ENCODE measurements at regions not wholly inside any gene's neighbourhood (a gene's known extent, or its start where the extent isn't known, plus 50 kb on each side); places are given as distances from the start of the nearest gene placed in this dataset.

- no peak for DNase-seq
Observed at GRCh38 chr11:11135820-11136476, 217.1 kb downstream of the CSNK2A3 start.

- DNase-seq: no peak
Observed at GRCh38 chr11:11129118-11129517, 223.9 kb downstream of the CSNK2A3 start.

DNA sequence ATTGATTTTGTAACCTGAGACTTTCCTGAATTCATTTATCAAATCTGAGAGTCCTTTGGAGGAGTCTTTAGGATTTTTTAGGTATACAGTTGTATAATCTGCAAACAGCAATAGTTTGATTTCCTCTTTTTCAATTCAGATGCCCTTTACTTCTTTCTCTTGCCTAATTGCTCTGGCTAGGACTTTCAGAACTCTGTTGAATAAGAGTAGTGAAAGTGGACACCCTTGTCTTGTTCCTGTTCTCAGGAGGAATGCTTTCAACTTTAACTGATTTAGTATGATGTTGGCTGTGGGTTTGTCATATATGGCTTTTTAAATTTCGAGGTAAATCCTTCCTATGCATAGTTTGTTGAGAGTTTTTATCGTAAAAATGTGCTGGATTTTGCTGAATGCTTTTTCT, 227.4 kb downstream of the CSNK2A3 start:
- DNase-seq: no peak

DNA sequence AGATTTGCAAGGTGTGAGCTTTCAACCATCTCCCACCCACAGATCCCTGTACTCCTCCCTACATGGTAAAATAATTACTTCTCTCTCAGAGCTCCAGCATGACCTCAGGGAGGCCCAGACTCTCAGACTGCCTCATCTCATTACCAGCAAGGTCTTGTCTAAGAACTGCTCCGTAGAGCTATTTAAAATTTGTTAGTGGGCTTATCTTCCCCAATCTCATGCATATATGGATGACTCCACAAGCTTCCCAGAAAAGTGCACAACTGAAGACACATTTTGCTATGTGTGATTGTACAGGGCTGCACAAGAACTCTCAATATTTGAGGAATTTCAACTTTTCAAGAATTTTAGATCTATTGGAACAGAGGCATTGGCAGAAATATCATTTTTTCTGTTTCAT, 230.3 kb downstream of the CSNK2A3 start:
- no peak for DNase-seq

- no peak for DNase-seq
Observed at GRCh38 chr11:11119917-11120316, 233.1 kb downstream of the CSNK2A3 start.

DNA sequence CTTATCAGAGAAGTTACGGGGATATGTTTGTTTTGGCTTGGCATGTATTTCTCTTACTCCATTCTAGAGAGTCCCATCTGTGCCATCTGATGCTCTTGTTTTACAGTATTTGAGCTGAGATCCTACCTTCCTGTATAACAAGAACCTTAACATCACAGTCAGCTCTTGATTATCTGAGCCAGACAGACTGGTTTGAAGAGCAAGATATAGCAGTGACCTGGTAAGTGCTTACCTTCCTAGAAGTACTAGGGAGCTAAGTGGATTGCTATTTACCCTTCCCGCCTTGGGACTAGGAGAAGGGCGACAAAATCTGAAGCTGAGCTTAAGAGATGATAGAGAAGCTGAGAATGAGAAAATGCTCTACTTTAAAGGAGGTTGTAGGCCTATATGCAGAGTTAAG, 235.3 kb downstream of the CSNK2A3 start:
- no peak for DNase-seq

GRCh38 chr11:11115475-11115874, 237.6 kb downstream of the CSNK2A3 start:
- no peak for DNase-seq

- DNase-seq: no peak
Observed at GRCh38 chr11:11113626-11114025, 239.4 kb downstream of the CSNK2A3 start.

- no peak for DNase-seq
Observed at GRCh38 chr11:11108026-11108425, 245.0 kb downstream of the CSNK2A3 start.

- DNase-seq: no peak
Observed at GRCh38 chr11:11107076-11107723, 245.8 kb downstream of the CSNK2A3 start.

DNA sequence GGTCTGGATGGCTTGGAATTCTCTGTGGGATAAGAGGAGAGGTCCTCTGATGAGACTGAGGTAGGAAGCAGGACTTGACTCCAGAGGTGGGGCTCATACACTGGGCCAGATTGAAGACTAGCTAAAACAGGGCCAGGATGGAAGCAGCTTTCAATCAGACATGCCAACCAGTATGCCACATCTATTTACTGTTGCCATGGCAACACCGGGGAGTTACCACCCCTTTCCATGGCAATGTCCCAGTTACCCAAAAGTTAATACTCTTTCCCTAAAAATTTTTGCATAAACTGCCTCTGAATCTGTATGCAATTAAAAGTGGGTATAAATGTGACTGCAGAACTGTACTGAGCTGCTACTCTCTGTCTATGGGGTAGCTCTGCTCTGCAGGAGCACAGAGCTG, 247.5 kb upstream of the ZBED5 start:
- no peak for DNase-seq

DNA sequence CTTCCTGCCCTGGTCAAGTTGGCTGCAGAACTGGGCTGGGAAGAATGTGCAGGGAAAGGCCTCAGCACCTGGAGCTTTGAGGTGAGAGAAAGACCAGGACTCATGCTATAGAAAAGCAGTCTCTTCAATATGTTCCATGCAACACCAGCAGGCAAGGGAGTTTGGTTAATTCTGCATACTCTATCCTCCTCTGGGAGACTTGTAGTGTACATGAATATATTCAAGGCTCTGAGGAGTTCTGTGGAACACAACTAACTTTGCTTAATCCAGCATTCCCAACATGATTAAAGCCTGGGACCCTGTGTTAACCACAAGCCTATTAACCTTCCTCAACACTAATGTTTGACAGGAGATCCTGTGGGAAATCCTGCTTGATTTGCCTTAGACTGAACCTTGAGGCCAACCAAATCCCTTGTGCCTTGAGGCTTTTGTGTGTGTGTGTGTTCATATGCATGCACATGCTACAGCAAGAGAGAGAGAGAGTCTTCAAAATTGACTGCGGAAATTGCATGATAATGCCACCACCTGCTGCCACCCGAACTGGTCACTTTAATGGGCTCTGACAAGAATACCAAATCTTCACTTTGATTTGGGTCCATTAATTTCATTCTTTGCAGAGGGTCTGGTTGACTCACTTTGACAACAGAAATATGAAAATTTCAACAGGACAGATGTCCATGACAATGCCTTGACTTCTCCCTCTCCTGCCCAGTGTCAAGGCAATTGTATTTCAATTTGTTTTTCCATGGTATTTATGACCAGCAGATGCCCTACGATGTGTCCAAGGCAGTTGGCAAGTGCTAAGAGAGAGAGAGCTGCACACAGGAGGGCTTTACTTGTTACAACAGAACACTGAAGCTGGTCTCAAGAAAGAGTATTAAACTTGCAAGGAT, 238.2 kb upstream of the ZBED5 start:
- no peak for DNase-seq

DNA sequence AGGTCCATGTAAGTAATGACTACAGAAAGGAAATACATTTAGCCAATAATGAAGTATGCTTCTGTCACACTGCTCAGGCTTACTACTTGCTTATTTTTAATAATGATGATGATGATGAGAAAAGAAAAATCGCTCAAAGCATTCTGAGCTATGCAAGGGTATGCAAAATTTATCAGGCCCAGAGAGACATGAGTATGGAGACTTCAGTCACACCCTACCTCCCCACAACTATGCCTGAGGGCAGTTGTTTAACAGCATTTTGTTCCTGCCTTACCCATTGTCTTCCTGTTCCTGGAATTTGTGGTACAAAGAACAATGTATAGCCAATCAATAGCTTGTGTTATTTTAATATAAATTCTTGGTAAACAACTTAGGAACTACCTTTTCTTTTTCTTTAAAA, 232.6 kb upstream of the ZBED5 start:
- no peak for DNase-seq

DNA sequence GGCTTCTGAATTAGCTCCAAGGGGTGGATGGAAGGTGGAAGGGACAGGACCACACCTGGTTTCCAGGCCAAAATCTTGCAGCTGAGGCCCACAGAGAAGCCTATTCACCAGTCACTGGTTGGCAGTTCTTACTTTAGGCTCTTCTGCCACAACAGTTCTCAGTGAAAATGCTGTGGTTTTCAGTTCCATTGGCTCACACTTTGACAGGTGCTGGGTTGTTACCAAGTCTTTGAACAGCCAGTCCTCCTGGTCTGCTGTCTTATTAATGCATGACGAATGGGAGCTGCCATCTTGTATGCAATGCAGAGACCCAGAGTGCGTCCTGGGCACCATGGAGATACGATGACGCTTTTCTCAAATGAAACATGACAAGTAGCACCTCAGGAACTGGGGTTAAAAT, 232.0 kb upstream of the ZBED5 start:
- no peak for DNase-seq

- DNase-seq: no peak
Observed at GRCh38 chr11:11086979-11087378, 229.1 kb upstream of the ZBED5 start.

DNA sequence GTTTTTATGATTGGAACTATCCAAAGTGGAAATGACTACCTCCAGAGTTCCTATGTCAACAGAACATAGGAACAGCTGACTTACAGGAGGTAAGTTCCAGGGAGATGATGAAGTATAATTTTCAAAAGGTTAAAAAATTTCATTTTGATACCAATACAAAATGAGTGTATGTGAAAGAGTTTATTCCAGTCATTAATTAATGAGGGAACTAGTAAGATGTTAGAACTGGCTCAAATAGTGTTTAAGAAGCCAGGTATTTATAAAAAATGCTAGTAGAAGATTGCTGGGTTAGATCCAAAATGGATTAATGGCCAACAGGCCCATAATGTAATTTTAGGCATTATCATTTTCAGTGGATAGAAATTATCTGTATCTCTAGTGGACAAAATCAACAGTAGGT, 227.7 kb upstream of the ZBED5 start:
- DNase-seq: no peak

GRCh38 chr11:11084337-11084736, 226.5 kb upstream of the ZBED5 start:
- no peak for DNase-seq

GRCh38 chr11:11083441-11083840, 225.6 kb upstream of the ZBED5 start:
- DNase-seq: no peak

DNA sequence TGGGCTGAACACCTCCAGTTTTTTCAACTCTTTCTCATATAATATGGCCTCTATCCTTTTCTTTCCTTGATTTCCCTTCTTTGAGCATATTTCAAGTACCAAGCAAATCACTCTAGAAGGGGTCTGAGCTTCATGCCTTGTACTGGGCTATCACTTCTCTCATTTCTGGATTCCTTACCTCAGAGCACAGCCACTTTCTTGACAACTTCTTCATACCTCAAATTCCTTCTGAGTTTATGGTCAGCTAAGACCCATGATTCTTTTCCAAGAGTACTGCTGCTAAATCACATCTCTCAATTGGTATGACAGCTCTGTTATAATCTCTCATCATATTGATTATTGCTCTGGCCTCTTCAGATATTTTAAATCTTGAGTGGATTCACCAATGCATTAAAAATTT, 224.8 kb upstream of the ZBED5 start:
- no peak for DNase-seq

DNA sequence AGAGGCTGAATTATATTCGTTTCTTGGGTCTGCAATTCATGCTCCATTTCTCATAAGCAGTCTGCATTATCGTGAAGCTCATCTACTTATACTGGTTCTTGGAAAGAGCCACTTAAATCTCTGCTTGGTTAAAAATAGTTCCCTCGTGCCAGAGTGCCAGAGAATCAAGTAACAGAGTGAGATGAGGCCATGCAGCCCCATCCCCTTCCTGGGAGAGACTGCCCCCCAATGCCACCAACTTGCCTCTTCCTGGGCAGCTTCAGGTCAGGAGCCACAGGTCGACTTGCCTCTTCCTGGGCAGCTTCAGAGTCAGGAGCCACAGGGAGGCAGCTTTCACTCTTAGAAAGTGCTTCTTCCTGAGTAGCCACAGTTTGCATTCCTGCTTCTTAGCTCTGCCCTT, 223.9 kb upstream of the ZBED5 start:
- DNase-seq: no peak

DNA sequence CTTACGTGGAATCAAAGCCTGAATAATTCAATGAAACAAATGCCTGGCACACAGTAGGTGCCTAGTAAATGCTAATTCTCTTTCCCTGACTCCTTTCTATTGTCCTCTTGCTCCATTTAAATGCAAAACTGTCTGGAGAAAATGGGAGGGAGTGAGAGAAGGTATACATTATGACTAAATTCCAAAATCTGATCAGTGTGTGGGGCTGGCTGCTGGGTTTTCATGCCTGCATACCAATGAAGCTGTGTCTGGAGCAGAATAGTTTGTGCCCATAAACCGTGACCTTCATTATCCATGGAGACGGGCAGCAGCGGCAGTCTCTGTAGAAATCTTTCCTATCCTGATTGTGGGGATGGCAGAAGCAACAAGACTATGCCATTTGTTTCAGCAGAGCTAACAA, 223.4 kb upstream of the ZBED5 start:
- no peak for DNase-seq

- no peak for DNase-seq
Observed at GRCh38 chr11:11078344-11079086, 220.7 kb upstream of the ZBED5 start.

- no peak for DNase-seq
Observed at GRCh38 chr11:11077898-11078297, 220.0 kb upstream of the ZBED5 start.

All from hippocampal formation (tissue), 2 donors.